Endothelial cell of umbilical vein (primary cell): ENCODE measurements at regions not wholly inside any gene's neighbourhood (a gene's known extent, or its start where the extent isn't known, plus 50 kb on each side); places are given as distances from the start of the nearest gene placed in this dataset.

Experiments used
- BruUV-seq: library from RNA; stranded (reverse); fragments of 400-500 nt; replicated peaks from 2 replicates; lab custom pipeline; 2021; lab: Mats Ljungman, UMichigan
- CTCF ChIA-PET: fragments of 300-600, 350-600 bp; sonication (Branson Sonifier 250); formaldehyde crosslinking; loops from one replicate; lab custom pipeline; 2021; ENCODE audit warnings: antibody characterized with exemption, inconsistent platforms; lab: Charles Lee
- POLR2A ChIA-PET: fragments of 300-600, 350-600 bp; sonication (Branson Sonifier 250); formaldehyde crosslinking; loops from one replicate; lab custom pipeline; 2021; ENCODE audit warnings: antibody characterized with exemption, inconsistent platforms; lab: Charles Lee
- DNase-seq: peaks from one replicate; pipeline ENCODE4 v3.0.0-alpha.2; 2011; ENCODE audit warnings: low read depth, low spot score
- FAIRE-seq: peaks from 2 replicates; lab custom pipeline; 2011; peaks lifted over from hg19 to GRCh38; lab: Jason Lieb, UNC
- H2AFZ ChIP-seq: 2 replicates; pipeline ENCODE4 v1.6.0; 2012; ENCODE audit warnings: low read depth, low read length, control low read depth, inconsistent platforms
- H3K27ac ChIP-seq: 2 replicates; pipeline ENCODE4 v1.5.1; 2011; ENCODE audit warnings: low read depth, mild to moderate bottlenecking, control low read depth, low read length, moderate library complexity; ENCODE audit not compliant: insufficient read depth
- H3K27me3 ChIP-seq, 2 experiments: 2 replicates each; pipeline versions ENCODE4 v1.6.0 to v1.6.1; 2011; ENCODE audit warnings: low read length in 2 of 2, mixed read lengths in 1 of 2; ENCODE audit not compliant: control insufficient read depth in 2 of 2, insufficient read depth in 2 of 2
- H3K36me3 ChIP-seq, 2 experiments: 2 replicates in 1 of 2; 3 replicates in 1 of 2; pipeline ENCODE4 v1.5.1; 2011; ENCODE audit warnings: low read length in 2 of 2, mild to moderate bottlenecking in 1 of 2, moderate library complexity in 1 of 2; ENCODE audit not compliant: control insufficient read depth in 2 of 2, insufficient read depth in 2 of 2; ENCODE audit errors: extremely low read depth in 1 of 2
- H3K4me1 ChIP-seq: 3 replicates; pipeline ENCODE4 v1.5.1; 2011; ENCODE audit warnings: mild to moderate bottlenecking, low read length; ENCODE audit not compliant: control insufficient read depth, insufficient read depth; ENCODE audit errors: extremely low read depth
- H3K4me2 ChIP-seq: 2 replicates; pipeline ENCODE4 v1.6.1; 2011; ENCODE audit warnings: low read length, control low read depth, mixed read lengths; ENCODE audit not compliant: insufficient read depth
- H3K4me3 ChIP-seq, 3 experiments: fragments of 200-600 bp in 1 of 3; sonication (generic), shearing (Covaris generic) in 1 of 3; replicated peaks in 1 of 3; 2 replicates each; pipeline ENCODE4 v1.5.1; 2011 to 2016; ENCODE audit warnings: control low read depth in 3 of 3, low read length in 3 of 3, mild to moderate bottlenecking in 2 of 3, inconsistent platforms in 1 of 3, low read depth in 1 of 3, moderate library complexity in 1 of 3; ENCODE audit not compliant: insufficient read depth in 1 of 3
- H3K79me2 ChIP-seq: 2 replicates; pipeline ENCODE4 v1.6.0; 2012; ENCODE audit warnings: low read length, inconsistent platforms; ENCODE audit not compliant: control insufficient read depth, insufficient read depth
- H3K9ac ChIP-seq: replicated peaks from 2 replicates; pipeline ENCODE3; 2011; ENCODE audit warnings: low read length, control low read depth; ENCODE audit not compliant: insufficient read depth; ENCODE audit errors: extremely low read depth
- H3K9me1 ChIP-seq: replicated peaks from 3 replicates; pipeline ENCODE4 v1.6.0; 2011; ENCODE audit warnings: mild to moderate bottlenecking, low read length; ENCODE audit not compliant: control insufficient read depth, insufficient read depth; ENCODE audit errors: extremely low read depth
- H3K9me3 ChIP-seq: replicated peaks from 2 replicates; pipeline ENCODE4 v1.5.1; 2012; ENCODE audit warnings: low read length, inconsistent platforms; ENCODE audit not compliant: control insufficient read depth, insufficient read depth
- H4K20me1 ChIP-seq: replicated peaks from 2 replicates; pipeline ENCODE3; 2011; ENCODE audit warnings: mild to moderate bottlenecking, low read length; ENCODE audit not compliant: control insufficient read depth, insufficient read depth; ENCODE audit errors: extremely low read depth
- EZH2 ChIP-seq: IDR thresholded peaks from 2 replicates; pipeline ENCODE4 v1.6.1; 2012; ENCODE audit warnings: borderline replicate concordance, low read depth, mild to moderate bottlenecking, moderate library complexity, low read length, inconsistent platforms; ENCODE audit not compliant: severe bottlenecking
- FOS ChIP-seq: IDR thresholded peaks from 2 replicates; pipeline ENCODE4 v1.6.1; 2011; ENCODE audit warnings: mild to moderate bottlenecking, low read length, moderate library complexity, borderline replicate concordance; ENCODE audit not compliant: insufficient read depth
- GATA2 ChIP-seq: IDR thresholded peaks from 2 replicates; pipeline ENCODE4 v1.7.0; 2011; ENCODE audit warnings: low read depth, mild to moderate bottlenecking, moderate library complexity, mixed read lengths, low read length; ENCODE audit not compliant: insufficient read length, insufficient read depth
- JUN ChIP-seq: IDR thresholded peaks from 2 replicates; pipeline ENCODE4 v1.6.1; 2011; ENCODE audit warnings: borderline replicate concordance, low read depth; ENCODE audit not compliant: insufficient read length, insufficient read depth
- MYC ChIP-seq: IDR thresholded peaks from one replicate; pipeline ENCODE4 v1.6.1; 2011; ENCODE audit warnings: mild to moderate bottlenecking, low read depth, low read length
- POLR2A ChIP-seq: IDR thresholded peaks from 2 replicates; pipeline ENCODE4 v1.6.1; 2012; ENCODE audit warnings: low read depth, mild to moderate bottlenecking, control low read depth, low read length
- POLR2AphosphoS5 ChIP-seq: IDR thresholded peaks from 2 replicates; pipeline ENCODE4 v1.6.1; 2012; ENCODE audit warnings: low read depth, mild to moderate bottlenecking, control low read depth, low read length, moderate library complexity; ENCODE audit not compliant: insufficient read depth
- dilution Hi-C: fragments of 300-500 bp; cut with MboI; formaldehyde crosslinking; loops from one replicate; pipeline ENCODE4 v1.15.0; 2019; ENCODE audit warnings: low sequenced_read_pairs; ENCODE audit not compliant: extremely low pct_ligation_motif_present
- intact Hi-C: fragments of 100-400 bp; cut with micrococcal nuclease; formaldehyde crosslinking; loops from one replicate; pipeline ENCODE4 v1.10.0; 2022
- TF ChIP-seq, protein P1 (sequence below), 2 donors: IDR thresholded peaks; 1 replicate in 1 of 2; 2 replicates in 1 of 2; pipeline ENCODE4 v1.5.1; 2011; ENCODE audit warnings: low read length in 2 of 2, mild to moderate bottlenecking in 2 of 2, moderate library complexity in 2 of 2, control low read depth in 1 of 2, inconsistent platforms in 1 of 2, low read depth in 1 of 2; ENCODE audit not compliant: insufficient read depth in 1 of 2; ENCODE audit errors: extremely low read depth in 1 of 2
- TF ChIP-seq, protein P2 (sequence below): IDR thresholded peaks from 2 replicates; pipeline ENCODE4 v1.6.1; 2011; ENCODE audit not compliant: insufficient read depth, insufficient read length

DNA sequence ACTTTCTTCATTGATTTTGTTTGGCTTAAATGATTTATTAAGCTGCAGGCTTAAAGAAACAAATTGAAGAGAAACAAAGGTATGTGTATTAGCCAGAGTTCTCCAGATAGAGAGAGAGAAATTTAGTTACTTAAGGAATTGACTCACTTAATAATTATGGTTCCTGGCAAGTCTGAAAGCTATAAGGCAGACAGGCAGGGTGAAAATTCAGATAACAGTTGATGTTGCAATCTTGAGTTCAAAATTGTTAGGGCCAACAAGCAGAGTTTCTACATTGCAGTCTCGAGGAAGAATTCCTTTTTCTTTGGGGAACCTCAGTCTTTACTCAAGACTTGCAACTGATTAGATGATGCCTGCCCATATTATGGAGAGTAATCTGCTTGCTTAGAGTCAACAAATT lies 593.5 kb downstream of the ADCYAP1 start:
- H3K9me3 ChIP-seq = no peaks in the 10 kb centered on the region
- no peaks in the 10 kb centered on the region for H3K79me2 ChIP-seq
- no peaks in the 10 kb centered on the region for H3K36me3 ChIP-seq
- ChIA-PET POLR2A (no interaction called here), CTCF (no interaction called here)
- H3K9ac ChIP-seq = no peak overlapping the region
- H3K27ac ChIP-seq = no peak overlapping the region
- H3K9me1 ChIP-seq = no peaks in the 10 kb centered on the region
- dilution Hi-C loops (no loop called here), intact Hi-C loops (no loop called here)
- no peaks in the 10 kb centered on the region for H4K20me1 ChIP-seq
- H3K27me3 ChIP-seq = no peaks in the 10 kb centered on the region
- H3K4me1 ChIP-seq = no peaks in the 10 kb centered on the region
- H2AFZ ChIP-seq = no peak overlapping the region
- DNase-seq (no peak), FAIRE-seq (no peak)
- no peak overlapping the region for H3K4me2 ChIP-seq
- TF ChIP-seq GATA2 (no peak), MYC (no peak), POLR2AphosphoS5 (no peak), EZH2 (no peak), FOS (no peak), POLR2A (no peak)
- H3K4me3 ChIP-seq = no peak overlapping the region
- no TSS peak for BruUV-seq

- TF ChIP-seq, protein P1, sequence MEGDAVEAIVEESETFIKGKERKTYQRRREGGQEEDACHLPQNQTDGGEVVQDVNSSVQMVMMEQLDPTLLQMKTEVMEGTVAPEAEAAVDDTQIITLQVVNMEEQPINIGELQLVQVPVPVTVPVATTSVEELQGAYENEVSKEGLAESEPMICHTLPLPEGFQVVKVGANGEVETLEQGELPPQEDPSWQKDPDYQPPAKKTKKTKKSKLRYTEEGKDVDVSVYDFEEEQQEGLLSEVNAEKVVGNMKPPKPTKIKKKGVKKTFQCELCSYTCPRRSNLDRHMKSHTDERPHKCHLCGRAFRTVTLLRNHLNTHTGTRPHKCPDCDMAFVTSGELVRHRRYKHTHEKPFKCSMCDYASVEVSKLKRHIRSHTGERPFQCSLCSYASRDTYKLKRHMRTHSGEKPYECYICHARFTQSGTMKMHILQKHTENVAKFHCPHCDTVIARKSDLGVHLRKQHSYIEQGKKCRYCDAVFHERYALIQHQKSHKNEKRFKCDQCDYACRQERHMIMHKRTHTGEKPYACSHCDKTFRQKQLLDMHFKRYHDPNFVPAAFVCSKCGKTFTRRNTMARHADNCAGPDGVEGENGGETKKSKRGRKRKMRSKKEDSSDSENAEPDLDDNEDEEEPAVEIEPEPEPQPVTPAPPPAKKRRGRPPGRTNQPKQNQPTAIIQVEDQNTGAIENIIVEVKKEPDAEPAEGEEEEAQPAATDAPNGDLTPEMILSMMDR (IDR thresholded peaks at IDR 0.05; ENCODE audit: extremely low read depth in 1 of 2, insufficient read depth in 1 of 2, low read depth in 1 of 2, low read length in 2 of 2) = no peak
- no peak for TF ChIP-seq FOS
- TF ChIP-seq EZH2 = no peak
- TF ChIP-seq, protein P2, sequence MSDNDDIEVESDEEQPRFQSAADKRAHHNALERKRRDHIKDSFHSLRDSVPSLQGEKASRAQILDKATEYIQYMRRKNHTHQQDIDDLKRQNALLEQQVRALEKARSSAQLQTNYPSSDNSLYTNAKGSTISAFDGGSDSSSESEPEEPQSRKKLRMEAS = no peak
- no peak for TF ChIP-seq POLR2AphosphoS5
- no peak for TF ChIP-seq JUN
- TF ChIP-seq GATA2 = no peak
- TF ChIP-seq MYC = no peak
- TF ChIP-seq POLR2A = no peak
- Histone ChIP-seq H3K9me1 (no peaks in the 10 kb centered on the region), H3K79me2 (no peaks in the 10 kb centered on the region), H3K9ac (no peak overlapping the region), H3K4me2 (no peak overlapping the region), H3K4me3 (no peak overlapping the region), H3K36me3 (no peaks in the 10 kb centered on the region), H3K9me3 (no peaks in the 10 kb centered on the region), H3K27ac (no peak overlapping the region), H2AFZ (no peak overlapping the region), H4K20me1 (no peaks in the 10 kb centered on the region), H3K4me1 (no peaks in the 10 kb centered on the region), H3K27me3 (no peaks in the 10 kb centered on the region)
- dilution Hi-C loops = no loop called here
- no peak for DNase-seq
- intact Hi-C loops = no loop called here
- FAIRE-seq = no peak
- BruUV-seq = no TSS peak
- ChIA-PET CTCF (no interaction called here), POLR2A (no interaction called here)
These were observed 594.6 kb downstream of the ADCYAP1 start for GRCh38 chr18:1499265-1499664.
